HuH-7.5 (cell line): ENCODE measurements at regions not wholly inside any gene's neighbourhood (a gene's known extent, or its start where the extent isn't known, plus 50 kb on each side); places are given as distances from the start of the nearest gene placed in this dataset.

ENCODE experiments used
- DNase-seq: peaks from one replicate; pipeline ENCODE4 v3.0.0; 2011; ENCODE audit warnings: low spot score

DNA sequence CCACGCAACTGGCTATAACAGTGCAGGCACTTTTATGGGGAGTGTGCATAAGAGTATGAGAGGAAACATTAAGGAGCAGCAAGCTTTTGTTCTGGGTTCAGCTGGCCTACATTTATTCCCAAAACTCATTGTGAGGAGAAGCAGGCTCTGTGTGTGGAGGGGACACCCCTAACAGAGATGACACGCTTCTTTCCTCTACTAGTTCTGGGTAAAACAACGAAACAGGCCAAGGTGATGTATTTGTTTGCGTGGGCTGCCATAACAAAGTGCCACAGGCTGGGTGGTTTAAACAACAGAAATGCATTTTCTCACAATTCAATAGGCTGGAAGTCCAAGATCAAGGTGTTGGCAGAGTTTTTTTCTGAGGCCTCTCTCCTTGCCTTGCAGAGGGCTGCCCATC lies 488.6 kb downstream of the MID1IP1 start:
- no peak for DNase-seq

DNA sequence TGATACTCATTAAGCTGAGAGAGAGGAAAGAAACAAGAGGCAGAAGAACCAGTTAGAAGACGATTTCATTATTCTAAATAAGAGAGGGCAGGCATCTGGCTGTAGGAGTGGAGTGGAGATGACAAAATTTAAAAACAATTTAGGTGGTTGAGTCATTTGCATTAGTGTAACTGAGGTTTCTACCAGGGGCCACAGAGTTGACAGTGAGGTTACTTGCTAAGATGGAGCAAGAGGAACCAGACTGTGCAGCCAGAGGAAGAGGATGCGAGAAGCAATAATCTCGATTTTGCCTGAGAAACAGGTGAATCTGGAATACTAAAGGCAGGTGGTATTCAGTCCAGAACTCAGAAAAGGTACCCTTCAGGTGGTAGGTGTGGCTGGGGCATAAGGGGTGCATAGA lies 491.9 kb downstream of the MID1IP1 start:
- DNase-seq = no peak

DNA sequence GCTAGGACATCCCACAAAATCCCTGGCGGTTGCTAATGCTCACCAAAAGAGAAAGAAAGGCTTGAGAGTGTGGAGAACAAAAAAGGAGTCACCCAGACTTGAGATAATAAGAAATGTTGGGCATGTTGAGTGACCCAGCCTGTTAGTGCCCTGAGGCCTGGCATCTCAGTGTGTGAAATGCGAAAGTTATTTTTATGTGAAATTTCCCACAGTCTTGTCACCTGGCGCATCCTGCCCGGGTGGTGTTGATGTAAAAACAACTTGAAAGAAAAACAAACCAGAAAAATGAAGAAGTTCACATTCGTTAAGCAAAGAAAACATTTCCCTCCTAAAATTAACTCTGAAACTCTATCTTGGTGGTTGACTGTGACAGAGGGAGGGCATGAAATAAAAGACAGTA lies 495.2 kb downstream of the MID1IP1 start:
- DNase-seq = no peak

- DNase-seq = no peak
These were observed 497.6 kb downstream of the MID1IP1 start for GRCh38 chrX:39298821-39299220.

GRCh38 chrX:39299615-39300014 lies 498.4 kb downstream of the MID1IP1 start:
- DNase-seq = no peak

DNA sequence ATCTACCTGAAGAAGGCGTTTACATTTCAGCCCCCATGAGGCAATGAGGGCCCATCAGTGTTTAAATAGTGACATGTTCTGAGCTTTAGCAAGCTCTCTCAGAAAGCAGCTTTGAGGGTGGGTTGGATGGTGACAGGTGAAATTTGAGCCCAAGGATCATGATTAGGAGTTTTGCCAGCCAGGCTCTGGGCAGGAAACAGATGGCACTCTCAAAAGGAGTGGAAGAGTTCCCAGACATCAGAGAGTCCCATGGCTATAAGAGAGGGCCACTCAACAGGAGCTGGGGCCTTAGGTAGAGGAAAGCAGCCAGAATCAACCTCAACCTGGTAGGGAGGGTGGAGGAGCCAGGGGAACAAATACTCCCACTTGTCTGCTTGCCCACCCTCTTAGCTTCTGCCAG lies 499.8 kb downstream of the MID1IP1 start:
- DNase-seq = no peak

DNA sequence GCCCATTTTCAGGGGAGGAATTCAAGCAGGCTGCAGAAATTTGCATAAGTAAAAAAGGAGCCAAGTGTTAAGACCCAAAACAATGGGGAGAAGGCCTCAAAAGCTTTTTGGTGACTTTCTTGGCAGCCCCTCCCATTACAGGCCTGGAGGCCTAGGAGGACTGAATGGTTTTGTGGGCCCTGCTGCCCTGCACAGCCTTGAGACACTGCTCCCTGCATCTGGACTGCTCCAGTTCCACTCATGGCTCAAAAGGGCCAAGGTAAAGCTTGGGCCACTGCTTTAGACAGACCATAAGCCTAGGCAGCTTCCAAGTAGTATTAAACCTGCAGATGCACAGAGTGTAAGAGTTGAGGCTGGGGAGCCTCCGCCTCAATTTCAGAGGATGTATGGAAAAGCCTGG lies 501.6 kb downstream of the MID1IP1 start:
- DNase-seq = no peak

DNA sequence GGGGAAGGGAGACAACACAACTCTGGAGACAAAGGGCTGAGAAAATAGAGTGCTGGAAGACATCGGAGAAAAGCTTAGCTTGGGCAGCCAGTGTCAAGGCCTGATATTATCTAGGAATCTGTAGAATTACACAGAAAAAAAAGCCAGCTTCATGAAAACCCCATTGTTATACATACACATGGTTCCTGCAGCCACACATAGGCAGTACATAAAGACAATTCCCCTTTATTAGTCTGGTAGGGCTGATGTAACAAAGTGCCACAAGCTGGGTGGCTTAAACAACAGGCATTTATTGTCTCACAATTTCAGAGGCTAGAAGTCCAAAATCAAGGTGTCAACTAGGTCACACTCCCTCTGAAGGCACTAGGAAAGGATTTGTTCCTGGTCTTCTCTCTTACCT lies 503.5 kb downstream of the MID1IP1 start:
- DNase-seq = no peak

GRCh38 chrX:39307488-39307887 lies 506.2 kb downstream of the MID1IP1 start:
- DNase-seq = no peak

GRCh38 chrX:39308126-39308525 lies 506.9 kb downstream of the MID1IP1 start:
- no peak for DNase-seq

DNA sequence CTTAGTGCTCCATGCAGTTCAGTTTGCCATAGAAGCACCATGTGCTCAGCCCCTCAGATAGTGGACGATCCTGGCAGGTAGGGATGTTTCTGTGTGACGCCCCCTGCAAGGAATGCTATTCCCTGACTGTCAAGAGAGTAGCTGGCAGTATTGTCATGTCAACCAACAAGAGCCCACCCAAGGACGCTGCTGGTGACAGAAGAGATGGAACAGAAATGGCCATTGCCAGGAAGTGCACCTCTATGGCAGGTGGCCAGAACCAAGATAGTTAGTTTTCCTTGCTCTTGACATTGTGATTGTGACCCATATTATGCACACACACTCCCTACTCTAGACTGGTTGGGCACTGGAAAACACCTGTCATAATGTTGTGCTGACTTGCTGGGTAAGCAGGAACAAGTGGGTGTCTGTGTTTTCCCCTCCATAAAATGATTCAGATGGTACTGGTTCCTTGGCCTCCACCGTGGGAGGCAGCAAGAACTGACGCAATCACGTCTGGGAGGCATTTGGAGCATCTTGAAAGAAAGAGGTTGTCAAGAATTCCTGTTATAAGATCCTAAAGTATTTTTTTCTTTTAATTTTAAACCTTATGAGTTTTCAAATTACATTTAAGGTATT lies 507.9 kb downstream of the MID1IP1 start:
- DNase-seq = no peak

- DNase-seq = no peak
These were observed 508.5 kb downstream of the MID1IP1 start for GRCh38 chrX:39309721-39310152.

DNA sequence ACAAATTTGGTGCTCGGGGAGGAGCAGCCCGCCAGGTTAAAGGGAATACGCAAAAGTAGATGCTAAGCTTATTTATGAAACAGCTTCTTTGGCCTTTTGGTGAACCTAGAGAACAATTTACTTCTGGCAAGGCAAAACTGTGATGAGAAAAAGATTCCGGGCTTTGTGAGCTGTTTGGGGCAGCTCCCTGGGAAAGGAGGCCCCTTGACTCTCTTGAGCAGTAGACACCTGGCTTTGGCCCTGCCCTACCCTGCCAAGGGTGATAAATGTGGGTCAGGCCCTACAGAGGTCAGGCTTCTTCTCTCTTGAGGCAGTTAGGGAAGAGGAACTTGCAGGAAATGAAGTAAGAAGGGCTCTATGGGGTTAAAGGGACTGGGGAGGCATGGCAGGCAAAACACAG lies 509.6 kb downstream of the MID1IP1 start:
- DNase-seq = no peak

DNA sequence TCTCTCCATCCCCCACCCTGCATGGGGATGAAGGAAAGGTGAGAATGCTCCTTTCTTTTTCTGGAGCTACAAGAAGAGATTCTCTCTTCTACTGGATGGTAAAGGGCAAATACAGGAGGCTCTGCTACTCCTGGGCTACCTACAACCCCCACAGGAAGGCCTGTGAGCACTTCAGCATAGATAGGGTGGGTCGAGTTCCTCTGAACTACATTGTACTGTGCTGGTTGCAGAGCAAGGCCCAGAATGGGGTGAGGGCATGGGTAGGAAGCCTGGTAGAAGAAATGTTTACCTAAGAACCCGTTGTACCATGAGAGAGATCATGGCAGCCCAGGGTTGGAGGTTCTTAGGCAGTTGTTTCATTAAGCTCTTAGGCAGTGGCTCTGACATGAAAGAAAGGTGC lies 510.4 kb downstream of the MID1IP1 start:
- no peak for DNase-seq

GRCh38 chrX:39313146-39313545 lies 511.9 kb downstream of the MID1IP1 start:
- no peak for DNase-seq

GRCh38 chrX:39318506-39319343 lies 517.5 kb downstream of the MID1IP1 start:
- no peak for DNase-seq

DNA sequence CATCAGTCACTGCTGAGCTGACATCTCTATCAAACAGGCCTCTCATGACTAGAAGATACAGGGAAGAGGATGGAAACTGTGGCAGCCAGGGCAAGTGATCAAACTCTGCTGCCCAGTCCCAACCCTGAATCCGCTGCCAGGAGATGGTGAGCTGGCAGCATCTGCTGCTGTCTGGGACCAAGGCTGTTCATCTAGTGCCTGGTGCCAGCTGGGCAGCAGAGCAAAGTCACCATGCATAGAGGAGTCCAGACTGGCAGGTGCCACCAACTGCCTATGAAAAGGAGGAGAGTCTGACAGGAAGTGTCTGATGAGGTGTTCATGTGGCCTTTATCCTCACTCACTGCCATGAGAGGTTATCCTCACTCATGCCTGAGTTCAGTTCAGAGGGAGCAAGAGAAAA lies 518.9 kb downstream of the MID1IP1 start:
- no peak for DNase-seq

DNA sequence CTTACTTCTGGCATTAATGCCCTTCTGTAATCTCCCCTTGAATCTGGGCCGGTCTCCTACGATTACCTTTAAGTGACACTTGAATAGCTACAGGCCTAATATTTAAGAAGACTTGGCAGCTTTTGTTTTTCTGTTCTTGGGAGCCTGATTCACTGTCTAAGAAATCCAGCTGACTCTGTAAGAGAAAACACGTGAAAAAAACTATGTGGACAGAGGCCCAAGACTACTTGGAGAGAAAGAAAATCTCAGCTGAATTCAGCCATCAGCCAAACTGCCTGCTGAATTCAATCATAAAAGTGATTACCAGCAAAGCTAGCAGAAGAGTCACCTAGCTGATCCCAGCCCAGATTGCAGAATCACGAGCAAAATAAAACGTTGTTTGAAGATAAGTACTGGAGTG lies 521.2 kb downstream of the MID1IP1 start:
- no peak for DNase-seq

DNA sequence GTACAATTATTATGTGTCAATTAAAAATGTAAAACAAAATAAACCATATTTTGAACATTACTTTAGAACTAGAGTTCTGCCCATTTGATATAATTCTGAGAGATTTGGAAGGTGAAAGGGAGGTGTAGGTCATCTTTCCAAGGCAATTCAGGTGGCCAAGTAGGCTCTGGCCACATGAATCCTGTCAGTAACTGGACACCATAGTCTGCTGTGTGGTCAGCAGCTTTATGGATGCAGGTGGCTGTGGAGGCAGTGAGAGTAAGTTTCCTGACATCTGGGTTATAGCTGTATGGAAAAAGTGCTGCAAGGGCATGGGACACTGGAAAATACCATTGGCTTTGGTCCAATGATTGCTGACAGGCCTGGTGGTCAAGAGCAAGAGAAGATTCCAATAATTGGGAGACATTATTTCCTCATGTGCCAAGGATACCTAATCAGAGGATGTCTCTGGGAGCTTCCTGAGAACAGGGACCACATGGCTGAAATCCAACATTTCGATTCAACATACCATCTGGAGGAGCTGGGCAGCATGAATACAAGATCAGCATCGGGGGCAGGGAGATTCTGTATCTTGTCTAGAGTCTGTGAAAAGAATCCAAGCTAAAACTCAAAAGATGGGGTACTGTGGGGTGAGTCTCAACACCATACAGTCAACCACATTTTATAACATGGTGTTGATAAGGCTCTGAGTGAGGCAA lies 523.1 kb downstream of the MID1IP1 start:
- no peak for DNase-seq

GRCh38 chrX:39327255-39327654 lies 526.0 kb downstream of the MID1IP1 start:
- no peak for DNase-seq

- DNase-seq = no peak
These were observed 526.4 kb downstream of the MID1IP1 start for GRCh38 chrX:39327705-39328104.

DNA sequence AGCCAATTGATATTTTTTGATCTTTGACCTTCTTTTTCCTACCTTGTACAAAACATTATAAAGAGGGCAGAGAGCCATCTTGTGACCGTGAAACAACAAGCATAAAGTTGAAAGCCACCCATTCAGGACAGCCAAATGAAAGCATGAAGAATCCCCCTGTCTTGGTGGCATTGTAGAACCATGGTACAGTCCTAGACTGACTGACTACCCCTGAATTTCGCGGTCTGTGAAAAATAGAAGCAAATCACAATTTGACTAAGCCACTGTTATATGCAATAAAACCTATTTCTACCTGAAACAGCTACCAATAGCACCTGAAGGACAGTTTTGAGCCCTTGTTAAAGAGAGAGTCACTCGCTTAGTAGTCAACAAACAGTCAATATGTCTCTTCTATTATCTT lies 527.4 kb downstream of the MID1IP1 start:
- no peak for DNase-seq

GRCh38 chrX:39331082-39331704 lies 529.9 kb downstream of the MID1IP1 start:
- DNase-seq = no peak
